GM21619 (cell line): ENCODE measurements at regions not wholly inside any gene's neighbourhood (a gene's known extent, or its start where the extent isn't known, plus 50 kb on each side); places are given as distances from the start of the nearest gene placed in this dataset.
"Not testable (repeated sequence)": the region's sequence is repeated elsewhere in the genome, so short reads cannot be mapped to it uniquely, and the experiment has no call there.

ENCODE experiments used
- ATAC-seq: cut with Tn5 transposase; IDR thresholded peaks from one replicate; pipeline ENCODE4 v1.9.1; 2021; ENCODE audit not compliant: unreplicated experiment

GRCh38 chr1:73511038-73511437 lies 686.9 kb downstream of the LRRIQ3 start:
- ATAC-seq = no peak

- no peak for ATAC-seq
Measured at GRCh38 chr1:73500154-73500553, 697.8 kb downstream of the LRRIQ3 start.

DNA sequence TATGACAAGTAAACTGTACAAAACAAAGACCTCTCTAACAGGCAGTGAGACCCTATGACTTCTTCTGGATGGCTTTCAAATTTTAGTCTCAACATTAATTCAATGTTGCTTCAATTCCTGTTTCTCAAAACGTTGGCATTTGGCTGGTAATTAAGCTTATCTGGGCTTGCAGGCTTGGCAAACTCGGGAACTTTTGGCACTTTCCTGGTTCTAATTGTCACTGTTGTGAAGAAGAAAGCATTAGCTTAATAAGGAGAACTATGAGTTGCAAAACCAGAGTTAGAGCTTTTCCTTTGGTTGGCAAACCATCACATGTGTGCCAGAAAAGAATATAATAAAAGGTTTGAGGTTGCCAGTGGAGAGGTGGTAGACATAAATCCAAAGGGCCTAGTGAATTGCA lies 698.3 kb downstream of the LRRIQ3 start:
- ATAC-seq = no peak

GRCh38 chr1:73491621-73492020 lies 706.4 kb downstream of the LRRIQ3 start:
- no peak for ATAC-seq

GRCh38 chr1:73475316-73475870 lies 722.6 kb downstream of the LRRIQ3 start:
- ATAC-seq = no peak

DNA sequence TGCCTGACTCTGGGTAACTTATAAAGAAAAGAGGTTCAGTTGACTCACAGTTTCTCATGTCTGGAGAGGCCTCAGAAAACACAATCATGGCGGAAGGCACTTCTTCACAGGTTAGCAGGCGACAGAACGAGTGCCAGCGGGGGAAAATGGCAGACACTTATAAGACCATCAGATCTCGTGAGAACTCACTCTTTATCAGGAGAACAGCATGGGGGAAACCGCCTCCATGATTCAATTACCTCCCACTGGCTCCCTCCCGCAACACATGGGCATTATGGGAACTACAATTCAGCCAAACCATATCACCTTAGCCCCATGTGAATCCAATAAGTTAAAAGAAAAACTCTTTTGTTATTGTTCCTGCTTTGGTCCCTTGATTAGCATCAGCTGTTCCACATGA lies 725.2 kb downstream of the LRRIQ3 start:
- no peak for ATAC-seq

DNA sequence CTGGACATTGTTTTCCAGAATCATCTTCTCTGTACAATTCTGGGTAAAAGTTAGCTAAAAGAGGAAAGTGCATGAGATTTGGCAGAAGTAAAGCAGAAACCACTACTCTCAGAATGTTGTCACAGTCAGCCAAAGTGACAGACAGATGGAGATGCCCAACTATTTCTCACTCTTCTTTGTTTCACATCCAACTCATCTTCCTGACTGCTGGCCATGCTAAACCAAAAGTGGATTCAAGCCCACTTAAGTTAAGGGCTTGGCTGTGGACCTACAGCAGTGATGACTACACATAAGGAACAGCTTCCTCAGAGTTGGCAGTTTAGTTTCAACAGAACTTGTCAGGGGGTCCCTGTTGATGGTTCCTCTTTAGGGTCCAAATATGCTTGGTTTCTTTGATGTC lies 730.2 kb downstream of the LRRIQ3 start:
- no peak for ATAC-seq

GRCh38 chr1:73463873-73464272 lies 734.1 kb downstream of the LRRIQ3 start:
- no peak for ATAC-seq

GRCh38 chr1:73452522-73452921 lies 745.5 kb downstream of the LRRIQ3 start:
- ATAC-seq = no peak

- ATAC-seq = not testable (repeated sequence)
Measured at GRCh38 chr1:73450668-73451067, 747.3 kb downstream of the LRRIQ3 start.

- no peak for ATAC-seq
Measured at GRCh38 chr1:73411479-73411878, 786.5 kb downstream of the LRRIQ3 start.

- ATAC-seq = no peak
Measured at GRCh38 chr1:73401666-73402065, 796.3 kb downstream of the LRRIQ3 start.

- ATAC-seq = no peak
Measured at GRCh38 chr1:73382966-73383365, 815.0 kb downstream of the LRRIQ3 start.

GRCh38 chr1:73366734-73367413 lies 831.1 kb downstream of the LRRIQ3 start:
- no peak for ATAC-seq

GRCh38 chr1:73359001-73359400 lies 839.0 kb downstream of the LRRIQ3 start:
- no peak for ATAC-seq

DNA sequence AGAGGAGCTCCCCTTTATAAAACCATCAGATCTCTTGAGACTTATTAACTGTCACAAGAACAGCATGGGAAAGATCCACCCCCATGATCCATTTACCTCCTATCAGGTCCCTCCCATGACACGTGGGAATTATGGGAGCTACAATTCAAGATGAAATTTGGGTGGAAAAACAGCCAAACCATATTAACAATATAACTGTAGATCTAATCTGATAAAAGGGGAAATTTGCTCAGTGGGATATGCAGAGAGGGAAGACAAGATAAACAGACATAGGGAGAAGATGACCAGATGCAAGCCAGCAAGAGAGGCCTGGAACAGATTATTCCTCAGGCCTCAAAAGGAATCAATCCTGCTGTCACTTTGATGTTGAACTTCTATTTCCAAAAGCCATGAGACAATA lies 841.5 kb downstream of the LRRIQ3 start:
- no peak for ATAC-seq

DNA sequence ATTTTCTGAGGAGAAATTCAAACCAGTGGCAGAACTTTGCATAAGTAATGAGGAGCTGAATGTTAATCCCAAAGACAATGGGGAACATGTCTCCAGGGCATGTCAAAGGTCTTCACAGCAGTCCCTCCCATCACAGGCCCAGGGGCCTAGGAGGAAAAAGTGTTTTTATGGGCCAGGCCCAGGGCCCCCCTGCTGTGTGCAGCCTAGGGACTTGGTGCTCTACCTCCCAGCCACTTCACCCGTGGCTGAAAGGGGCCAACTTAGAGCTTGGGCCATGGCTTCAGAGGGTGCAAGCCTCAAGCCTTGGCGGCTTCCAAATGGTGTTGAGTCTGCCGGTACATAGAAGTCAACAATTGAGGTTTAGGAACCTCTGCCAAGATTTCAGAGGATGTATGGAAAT lies 854.0 kb downstream of the LRRIQ3 start:
- no peak for ATAC-seq

- ATAC-seq = no peak
Measured at GRCh38 chr1:73333847-73334503, 864.0 kb downstream of the LRRIQ3 start.

- ATAC-seq = no peak
Measured at GRCh38 chr1:73331726-73332125, 866.2 kb downstream of the LRRIQ3 start.

- no peak for ATAC-seq
Measured at GRCh38 chr1:73327998-73328397, 870.0 kb downstream of the LRRIQ3 start.

GRCh38 chr1:73327180-73327793 lies 870.7 kb downstream of the LRRIQ3 start:
- ATAC-seq = no peak

- ATAC-seq = no peak
Measured at GRCh38 chr1:73326663-73327062, 871.3 kb downstream of the LRRIQ3 start.
